Neural progenitor cell (in vitro differentiated cells): ENCODE measurements at regions not wholly inside any gene's neighbourhood (a gene's known extent, or its start where the extent isn't known, plus 50 kb on each side); places are given as distances from the start of the nearest gene placed in this dataset.

Experiments used
- DNase-seq: peaks from one replicate; pipeline ENCODE4 v3.0.0-alpha.2; 2016; ENCODE audit warnings: low spot score
- H2AFZ ChIP-seq: fragments of 200-600 bp; sonication (generic); replicated peaks from 2 replicates; pipeline ENCODE4 v1.6.1; 2016; ENCODE audit warnings: antibody characterized with exemption
- H3F3A ChIP-seq: fragments of 200-600 bp; sonication (generic); 2 replicates; pipeline ENCODE4 v1.6.1; 2016; ENCODE audit warnings: antibody characterized with exemption, low read depth
- H3K27ac ChIP-seq: fragments of 200-600 bp; sonication (generic); 2 replicates; pipeline ENCODE4 v1.5.1; 2016; ENCODE audit warnings: mild to moderate bottlenecking
- H3K27me3 ChIP-seq: fragments of 200-600 bp; sonication (generic); 2 replicates; pipeline ENCODE4 v1.6.1; 2016; ENCODE audit warnings: mild to moderate bottlenecking, moderate library complexity
- H3K36me3 ChIP-seq: fragments of 200-600 bp; sonication (generic); 2 replicates; pipeline ENCODE4 v1.5.1; 2016
- H3K4me1 ChIP-seq: fragments of 200-600 bp; sonication (generic); 2 replicates; pipeline ENCODE4 v1.6.1; 2016; ENCODE audit warnings: mixed run types
- H3K4me2 ChIP-seq: fragments of 200-600 bp; sonication (generic); 2 replicates; pipeline ENCODE4 v1.6.1; 2016
- H3K4me3 ChIP-seq: fragments of 200-600 bp; sonication (generic); 2 replicates; pipeline ENCODE4 v1.5.1; 2016
- H3K79me2 ChIP-seq: fragments of 200-600 bp; sonication (generic); 2 replicates; pipeline ENCODE4 v1.6.1; 2016; ENCODE audit warnings: low read depth
- H3K9ac ChIP-seq: fragments of 200-600 bp; sonication (generic); 2 replicates; pipeline ENCODE4 v1.6.1; 2016
- H3K9me3 ChIP-seq: fragments of 200-600 bp; sonication (generic); 2 replicates; pipeline ENCODE4 v1.5.1; 2016; ENCODE audit warnings: low read depth
- H4K20me1 ChIP-seq: fragments of 200-600 bp; sonication (generic); 2 replicates; pipeline ENCODE4 v1.6.1; 2016; ENCODE audit warnings: low read depth
- H3K27ac Mint-ChIP-seq: 3 replicates; pipeline ENCODE4 v1.8.0; 2021; ENCODE audit warnings: mixed read lengths
- H3K27me3 Mint-ChIP-seq: 2 replicates; pipeline ENCODE4 v1.8.0; 2022; ENCODE audit warnings: low read depth, mild to moderate bottlenecking, inconsistent platforms, moderate library complexity, mixed read lengths; ENCODE audit not compliant: insufficient read depth
- H3K36me3 Mint-ChIP-seq: 3 replicates; pipeline ENCODE4 v1.8.0; 2021; ENCODE audit warnings: mixed read lengths
- H3K4me1 Mint-ChIP-seq: 3 replicates; pipeline ENCODE4 v1.8.0; 2021; ENCODE audit warnings: mixed read lengths
- H3K4me3 Mint-ChIP-seq: 3 replicates; pipeline ENCODE4 v1.8.0; 2021; ENCODE audit warnings: mild to moderate bottlenecking, moderate library complexity, mixed read lengths
- H3K9me3 Mint-ChIP-seq: 3 replicates; pipeline ENCODE4 v1.8.0; 2020; ENCODE audit warnings: mixed read lengths
- EZH2 ChIP-seq: fragments of 200-600 bp; sonication (generic); IDR thresholded peaks from 2 replicates; pipeline ENCODE4 v1.6.1; 2017; ENCODE audit warnings: antibody characterized with exemption, mild to moderate bottlenecking, moderate library complexity
- EZH2phosphoT487 ChIP-seq: fragments of 200-600 bp; sonication (generic); IDR thresholded peaks from 2 replicates; pipeline ENCODE4 v1.6.1; 2017; ENCODE audit warnings: antibody characterized with exemption
- TF ChIP-seq, protein P1 (sequence below): fragments of 200-600 bp; sonication (generic); IDR thresholded peaks from 2 replicates; pipeline ENCODE4 v1.5.1; 2017; ENCODE audit warnings: antibody characterized with exemption, mild to moderate bottlenecking

DNA sequence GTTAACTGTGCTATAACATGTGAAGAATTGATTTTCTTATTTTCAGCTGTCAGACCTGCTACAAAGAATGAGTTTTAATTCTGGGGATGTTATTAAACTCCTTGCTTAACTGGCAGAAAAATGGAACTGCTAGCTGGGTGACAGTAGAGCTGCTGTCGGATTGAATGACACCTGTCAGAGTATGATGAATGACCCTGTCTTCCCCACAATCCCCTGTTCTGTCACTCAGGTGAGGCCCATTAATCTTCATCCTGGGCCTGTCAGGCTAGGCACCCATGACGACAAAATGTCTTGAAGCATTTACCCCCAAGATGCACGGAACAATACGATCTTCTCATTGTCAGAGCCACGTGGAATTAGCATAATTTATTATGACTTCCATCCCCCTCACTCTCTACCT, 129.9 kb upstream of the ETAA1 start:
- no peaks in the 10 kb centered on the region for H4K20me1 ChIP-seq
- TF ChIP-seq EZH2 (no peak), EZH2phosphoT487 (no peak)
- TF ChIP-seq, protein P1, sequence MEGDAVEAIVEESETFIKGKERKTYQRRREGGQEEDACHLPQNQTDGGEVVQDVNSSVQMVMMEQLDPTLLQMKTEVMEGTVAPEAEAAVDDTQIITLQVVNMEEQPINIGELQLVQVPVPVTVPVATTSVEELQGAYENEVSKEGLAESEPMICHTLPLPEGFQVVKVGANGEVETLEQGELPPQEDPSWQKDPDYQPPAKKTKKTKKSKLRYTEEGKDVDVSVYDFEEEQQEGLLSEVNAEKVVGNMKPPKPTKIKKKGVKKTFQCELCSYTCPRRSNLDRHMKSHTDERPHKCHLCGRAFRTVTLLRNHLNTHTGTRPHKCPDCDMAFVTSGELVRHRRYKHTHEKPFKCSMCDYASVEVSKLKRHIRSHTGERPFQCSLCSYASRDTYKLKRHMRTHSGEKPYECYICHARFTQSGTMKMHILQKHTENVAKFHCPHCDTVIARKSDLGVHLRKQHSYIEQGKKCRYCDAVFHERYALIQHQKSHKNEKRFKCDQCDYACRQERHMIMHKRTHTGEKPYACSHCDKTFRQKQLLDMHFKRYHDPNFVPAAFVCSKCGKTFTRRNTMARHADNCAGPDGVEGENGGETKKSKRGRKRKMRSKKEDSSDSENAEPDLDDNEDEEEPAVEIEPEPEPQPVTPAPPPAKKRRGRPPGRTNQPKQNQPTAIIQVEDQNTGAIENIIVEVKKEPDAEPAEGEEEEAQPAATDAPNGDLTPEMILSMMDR: no peak
- no peak overlapping the region for H3K27ac ChIP-seq
- no peak overlapping the region for H2AFZ ChIP-seq
- Mint-ChIP-seq H3K36me3 (no peaks in the 10 kb centered on the region), H3K27ac (no peak overlapping the region), H3K4me3 (no peak overlapping the region), H3K27me3 (no peaks in the 10 kb centered on the region), H3K4me1 (no peaks in the 10 kb centered on the region), H3K9me3 (no peaks in the 10 kb centered on the region)
- H3F3A ChIP-seq: no peaks in the 10 kb centered on the region
- DNase-seq: no peak
- no peak overlapping the region for H3K4me3 ChIP-seq
- no peaks in the 10 kb centered on the region for H3K36me3 ChIP-seq
- no peaks in the 10 kb centered on the region for H3K79me2 ChIP-seq
- H3K4me2 ChIP-seq: no peak overlapping the region
- H3K27me3 ChIP-seq: no peaks in the 10 kb centered on the region
- no peak overlapping the region for H3K9ac ChIP-seq
- no peaks in the 10 kb centered on the region for H3K4me1 ChIP-seq
- no peaks in the 10 kb centered on the region for H3K9me3 ChIP-seq

DNA sequence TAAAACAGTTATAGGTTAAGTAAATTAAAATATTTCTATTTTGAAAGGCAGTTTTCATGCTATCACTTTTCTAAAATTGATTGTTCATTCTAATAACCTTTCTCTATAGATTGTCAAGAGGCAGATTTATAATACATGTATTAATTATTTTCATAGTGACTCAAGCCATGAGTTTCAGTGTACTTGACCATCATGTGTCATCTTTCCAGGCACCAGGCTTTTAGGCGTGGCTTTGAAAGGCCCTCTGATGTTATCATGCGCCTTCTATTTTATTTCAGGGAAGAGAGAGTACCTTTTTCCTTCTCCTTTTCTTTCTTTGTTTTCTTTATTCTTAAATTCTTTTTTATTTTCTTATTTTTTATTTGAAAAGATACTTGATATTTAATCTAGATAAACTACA, 128.3 kb upstream of the ETAA1 start:
- H3K4me1 Mint-ChIP-seq: no peaks in the 10 kb centered on the region
- Histone ChIP-seq H3K4me3 (no peak overlapping the region), H3K9ac (no peak overlapping the region), H3K9me3 (no peaks in the 10 kb centered on the region), H3K27me3 (no peaks in the 10 kb centered on the region), H3K36me3 (no peaks in the 10 kb centered on the region), H3K4me1 (no peaks in the 10 kb centered on the region), H3K79me2 (no peaks in the 10 kb centered on the region), H3F3A (no peaks in the 10 kb centered on the region), H2AFZ (no peak overlapping the region), H3K4me2 (no peak overlapping the region), H3K27ac (no peak overlapping the region), H4K20me1 (no peaks in the 10 kb centered on the region)
- no peak for DNase-seq
- no peaks in the 10 kb centered on the region for H3K9me3 Mint-ChIP-seq
- H3K4me3 Mint-ChIP-seq: no peak overlapping the region
- H3K27me3 Mint-ChIP-seq: no peaks in the 10 kb centered on the region
- H3K36me3 Mint-ChIP-seq: no peaks in the 10 kb centered on the region
- no peak for TF ChIP-seq EZH2
- TF ChIP-seq, protein P1: no peak
- TF ChIP-seq EZH2phosphoT487: no peak
- H3K27ac Mint-ChIP-seq: no peak overlapping the region

DNA sequence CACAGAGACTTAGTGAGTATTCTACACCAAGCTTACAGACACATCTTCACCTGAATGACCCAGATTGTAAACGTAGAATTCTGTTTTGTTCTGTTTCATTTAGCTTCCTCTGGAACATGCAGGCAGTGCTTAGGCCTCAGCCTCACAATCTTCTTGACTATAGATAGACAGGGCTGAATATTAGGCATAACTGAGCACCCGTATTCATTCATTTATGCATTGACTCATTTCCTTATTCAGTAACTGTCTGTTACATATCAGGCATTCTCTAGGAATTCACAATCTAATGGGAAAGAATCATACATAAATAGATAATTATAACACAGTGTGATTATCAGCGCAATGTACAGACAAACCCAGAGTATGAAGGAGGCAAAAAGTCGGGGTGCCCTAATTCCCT, 124.9 kb upstream of the ETAA1 start:
- Histone ChIP-seq H3K27ac (no peak overlapping the region), H2AFZ (no peak overlapping the region), H3K79me2 (no peaks in the 10 kb centered on the region), H3K9ac (no peak overlapping the region), H3F3A (no peaks in the 10 kb centered on the region), H3K4me3 (no peak overlapping the region), H4K20me1 (no peaks in the 10 kb centered on the region), H3K36me3 (no peaks in the 10 kb centered on the region), H3K27me3 (no peaks in the 10 kb centered on the region), H3K9me3 (no peaks in the 10 kb centered on the region), H3K4me1 (peaks cover 9% of the 10 kb centered on the region), H3K4me2 (no peak overlapping the region)
- Mint-ChIP-seq H3K36me3 (no peaks in the 10 kb centered on the region), H3K27me3 (no peaks in the 10 kb centered on the region), H3K4me3 (no peak overlapping the region), H3K27ac (no peak overlapping the region), H3K4me1 (peaks cover 7% of the 10 kb centered on the region), H3K9me3 (no peaks in the 10 kb centered on the region)
- no peak for TF ChIP-seq EZH2phosphoT487
- TF ChIP-seq EZH2: no peak
- TF ChIP-seq, protein P1: no peak
- no peak for DNase-seq

DNA sequence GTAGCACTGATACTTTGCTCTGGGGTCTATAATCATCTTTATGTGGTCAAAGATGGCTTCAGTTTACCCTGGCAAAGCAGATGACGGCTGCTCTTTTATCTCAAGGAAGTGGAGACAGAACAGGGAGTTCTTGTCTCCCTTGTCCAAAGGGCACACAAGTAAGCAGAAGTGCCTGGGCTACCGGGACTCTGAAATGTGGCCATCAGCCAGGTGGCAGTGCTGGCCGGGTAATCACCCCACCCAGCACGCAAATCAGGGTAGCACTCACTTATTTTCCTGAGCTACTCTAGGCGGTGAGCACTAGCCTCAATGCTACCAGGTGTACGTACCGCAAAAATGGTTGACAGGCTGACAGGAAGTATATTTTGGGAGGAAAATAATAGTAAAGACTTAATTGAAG, 119.7 kb upstream of the ETAA1 start:
- Histone ChIP-seq H2AFZ (peak overlapping the region; percentile 57), H3K36me3 (no peaks in the 10 kb centered on the region), H3K9me3 (no peaks in the 10 kb centered on the region), H3F3A (no peaks in the 10 kb centered on the region), H3K9ac (no peak overlapping the region), H3K4me3 (no peak overlapping the region), H4K20me1 (no peaks in the 10 kb centered on the region), H3K4me1 (peaks cover 9% of the 10 kb centered on the region), H3K79me2 (no peaks in the 10 kb centered on the region), H3K4me2 (no peak overlapping the region), H3K27me3 (no peaks in the 10 kb centered on the region), H3K27ac (no peak overlapping the region)
- no peaks in the 10 kb centered on the region for H3K27me3 Mint-ChIP-seq
- H3K4me3 Mint-ChIP-seq: no peak overlapping the region
- DNase-seq: peak; percentile 27
- H3K9me3 Mint-ChIP-seq: no peaks in the 10 kb centered on the region
- peaks cover 7% of the 10 kb centered on the region for H3K4me1 Mint-ChIP-seq
- TF ChIP-seq, protein P1: peak; percentile 19
- TF ChIP-seq EZH2 (no peak), EZH2phosphoT487 (no peak)
- H3K27ac Mint-ChIP-seq: no peak overlapping the region
- H3K36me3 Mint-ChIP-seq: no peaks in the 10 kb centered on the region
